Renal cortex interstitium (tissue), 11 donors: ENCODE measurements at regions not wholly inside any gene's neighbourhood (a gene's known extent, or its start where the extent isn't known, plus 50 kb on each side); places are given as distances from the start of the nearest gene placed in this dataset.
A peak's percentile ranks its signal among the peaks of the same experiment; 100 is the strongest.

Experiments
- DNase-seq, 11 donors: peaks; one replicate each; pipeline ENCODE4 v3.0.0-alpha.2; 2013; ENCODE audit warnings: low read depth in 9 of 11, low spot score in 4 of 11; ENCODE audit errors: extremely low read depth in 1 of 11

- peak in 1 of 11 donors; percentile 3 for DNase-seq
Observed at GRCh38 chr10:59068581-59069191, 107.8 kb upstream of the PHYHIPL start.

GRCh38 chr10:59072038-59072437 is 104.4 kb upstream of the PHYHIPL start:
- DNase-seq, result no peak

- no peak for DNase-seq
Observed at GRCh38 chr10:59073456-59074053, 102.9 kb upstream of the PHYHIPL start.

- DNase-seq, result no peak
Observed at GRCh38 chr10:59075576-59075975, 100.9 kb upstream of the PHYHIPL start.

GRCh38 chr10:59077855-59078254 is 98.6 kb upstream of the PHYHIPL start:
- no peak for DNase-seq

GRCh38 chr10:59078978-59079377 is 97.5 kb upstream of the PHYHIPL start:
- no peak for DNase-seq

- no peak for DNase-seq
Observed at GRCh38 chr10:59079386-59080226, 96.8 kb upstream of the PHYHIPL start.

- no peak for DNase-seq
Observed at GRCh38 chr10:59082249-59082648, 94.2 kb upstream of the PHYHIPL start.

- DNase-seq, result no peak
Observed at GRCh38 chr10:59085054-59085453, 91.4 kb upstream of the PHYHIPL start.

GRCh38 chr10:59085711-59086502 is 90.5 kb upstream of the PHYHIPL start:
- DNase-seq, result no peak

- no peak for DNase-seq
Observed at GRCh38 chr10:59087486-59087885, 89.0 kb upstream of the PHYHIPL start.

GRCh38 chr10:59088912-59089573 is 87.4 kb upstream of the PHYHIPL start:
- DNase-seq, result no peak

GRCh38 chr10:59090817-59091622 is 85.4 kb upstream of the PHYHIPL start:
- DNase-seq, result no peak

GRCh38 chr10:59093461-59093860 is 83.0 kb upstream of the PHYHIPL start:
- no peak for DNase-seq

GRCh38 chr10:59096631-59097030 is 79.8 kb upstream of the PHYHIPL start:
- DNase-seq, result no peak

- DNase-seq, result no peak
Observed at GRCh38 chr10:59098387-59098786, 78.1 kb upstream of the PHYHIPL start.

GRCh38 chr10:59098831-59099452 is 77.5 kb upstream of the PHYHIPL start:
- peak in 1 of 11 donors; percentile 33 for DNase-seq

GRCh38 chr10:59099481-59099880 is 77.0 kb upstream of the PHYHIPL start:
- no peak for DNase-seq
